Endodermal cell (in vitro differentiated cells): ENCODE measurements at regions not wholly inside any gene's neighbourhood (a gene's known extent, or its start where the extent isn't known, plus 50 kb on each side); places are given as distances from the start of the nearest gene placed in this dataset.

Experiments
- DNase-seq: peaks from one replicate; pipeline ENCODE4 v3.0.0-alpha.2; 2017
- H3K27ac ChIP-seq: 2 replicates; pipeline ENCODE4 v1.5.1; 2013; ENCODE audit warnings: mild to moderate bottlenecking, low read depth, low read length, moderate library complexity
- H3K27me3 ChIP-seq: 2 replicates; pipeline ENCODE4 v1.6.1; 2013; ENCODE audit warnings: mild to moderate bottlenecking, low read length, moderate library complexity; ENCODE audit not compliant: insufficient read depth, control insufficient read depth, poor library complexity, severe bottlenecking
- H3K36me3 ChIP-seq: 2 replicates; pipeline ENCODE4 v1.7.0; 2013; ENCODE audit warnings: mild to moderate bottlenecking, low read length, moderate library complexity; ENCODE audit not compliant: control insufficient read depth, insufficient read depth
- H3K4me1 ChIP-seq: one replicate; pipeline ENCODE4 v1.7.0; 2013; ENCODE audit warnings: low read length; ENCODE audit not compliant: control insufficient read depth, insufficient read depth
- H3K4me3 ChIP-seq: 2 replicates; pipeline ENCODE4 v1.5.1; 2013; ENCODE audit warnings: mild to moderate bottlenecking, low read length, moderate library complexity
- H3K9ac ChIP-seq: 2 replicates; pipeline ENCODE4 v1.6.1; 2013; ENCODE audit warnings: mild to moderate bottlenecking, low read length, moderate library complexity; ENCODE audit not compliant: poor library complexity, severe bottlenecking; ENCODE audit errors: extremely low read depth
- H3K9me3 ChIP-seq: 2 replicates; pipeline ENCODE4 v1.6.1; 2013; ENCODE audit warnings: mild to moderate bottlenecking, low read length, moderate library complexity; ENCODE audit not compliant: control insufficient read depth
- H3K27ac Mint-ChIP-seq: 2 replicates; pipeline ENCODE4 v1.8.0; 2020; ENCODE audit warnings: mixed read lengths
- H3K27me3 Mint-ChIP-seq: 2 replicates; pipeline ENCODE4 v1.8.0; 2021; ENCODE audit warnings: mild to moderate bottlenecking, mixed read lengths; ENCODE audit not compliant: insufficient read depth
- H3K36me3 Mint-ChIP-seq: 2 replicates; pipeline ENCODE4 v1.8.0; 2020; ENCODE audit warnings: low read depth, mixed read lengths
- H3K4me1 Mint-ChIP-seq: 2 replicates; pipeline ENCODE4 v1.8.0; 2020; ENCODE audit warnings: mixed read lengths
- H3K4me3 Mint-ChIP-seq: 2 replicates; pipeline ENCODE4 v1.8.0; 2020; ENCODE audit warnings: mild to moderate bottlenecking, moderate library complexity, mixed read lengths
- H3K9me3 Mint-ChIP-seq: 2 replicates; pipeline ENCODE4 v1.8.0; 2020; ENCODE audit warnings: mild to moderate bottlenecking, mixed read lengths
- WGBS, 2 experiments: methylation state at CpG; one replicate each; pipeline versions ENCODE4 v1.1.5 to v1.1.7; 2013; ENCODE audit warnings: missing lambda C conversion rate in 2 of 2, mixed read lengths in 1 of 2; ENCODE audit not compliant: insufficient coverage in 1 of 2, insufficient read length in 1 of 2; 5-methylcytosine and 5-hydroxymethylcytosine counted together
- TF ChIP-seq, protein P1 (sequence below): fragments of 200-600 bp; sonication (generic); conservative IDR thresholded peaks from 2 replicates; pipeline ENCODE4 v1.5.0; 2021; ENCODE audit warnings: antibody characterized with exemption, mild to moderate bottlenecking

DNA sequence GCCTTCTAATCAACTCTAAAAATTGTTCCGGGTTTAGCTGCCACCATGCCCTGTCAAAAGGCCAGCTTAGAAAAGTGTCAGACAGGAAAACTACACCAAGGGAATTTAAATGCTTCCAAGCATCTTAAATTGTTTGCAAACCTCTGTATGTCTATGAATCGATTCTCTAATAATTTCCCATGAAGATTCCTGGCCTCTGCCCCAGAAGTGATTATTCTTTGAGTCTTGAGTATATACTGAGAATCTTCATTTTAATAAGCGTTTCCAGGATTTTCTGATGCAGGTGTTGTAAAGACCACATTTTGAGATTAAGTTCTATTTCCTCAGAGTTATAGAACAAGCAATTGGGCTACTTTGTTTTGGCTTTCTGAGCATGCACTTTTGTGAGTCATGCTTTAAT is 471.8 kb upstream of the JAG1 start:
- Mint-ChIP-seq H3K9me3 (no peaks in the 10 kb centered on the region), H3K4me1 (peaks cover 17% of the 10 kb centered on the region), H3K27ac (no peak overlapping the region), H3K27me3 (no peaks in the 10 kb centered on the region), H3K36me3 (no peaks in the 10 kb centered on the region), H3K4me3 (no peak overlapping the region)
- no peak for DNase-seq
- Histone ChIP-seq H3K27ac (no peak overlapping the region), H3K9me3 (no peaks in the 10 kb centered on the region), H3K4me3 (no peak overlapping the region), H3K4me1 (no peaks in the 10 kb centered on the region), H3K9ac (no peak overlapping the region), H3K36me3 (no peaks in the 10 kb centered on the region), H3K27me3 (no peaks in the 10 kb centered on the region)
- WGBS, 2 experiments, result 92 to 100% methylated on average over 1 to 3 of the region's 3 CpGs
- TF ChIP-seq, protein P1, sequence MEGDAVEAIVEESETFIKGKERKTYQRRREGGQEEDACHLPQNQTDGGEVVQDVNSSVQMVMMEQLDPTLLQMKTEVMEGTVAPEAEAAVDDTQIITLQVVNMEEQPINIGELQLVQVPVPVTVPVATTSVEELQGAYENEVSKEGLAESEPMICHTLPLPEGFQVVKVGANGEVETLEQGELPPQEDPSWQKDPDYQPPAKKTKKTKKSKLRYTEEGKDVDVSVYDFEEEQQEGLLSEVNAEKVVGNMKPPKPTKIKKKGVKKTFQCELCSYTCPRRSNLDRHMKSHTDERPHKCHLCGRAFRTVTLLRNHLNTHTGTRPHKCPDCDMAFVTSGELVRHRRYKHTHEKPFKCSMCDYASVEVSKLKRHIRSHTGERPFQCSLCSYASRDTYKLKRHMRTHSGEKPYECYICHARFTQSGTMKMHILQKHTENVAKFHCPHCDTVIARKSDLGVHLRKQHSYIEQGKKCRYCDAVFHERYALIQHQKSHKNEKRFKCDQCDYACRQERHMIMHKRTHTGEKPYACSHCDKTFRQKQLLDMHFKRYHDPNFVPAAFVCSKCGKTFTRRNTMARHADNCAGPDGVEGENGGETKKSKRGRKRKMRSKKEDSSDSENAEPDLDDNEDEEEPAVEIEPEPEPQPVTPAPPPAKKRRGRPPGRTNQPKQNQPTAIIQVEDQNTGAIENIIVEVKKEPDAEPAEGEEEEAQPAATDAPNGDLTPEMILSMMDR, result no peak

DNA sequence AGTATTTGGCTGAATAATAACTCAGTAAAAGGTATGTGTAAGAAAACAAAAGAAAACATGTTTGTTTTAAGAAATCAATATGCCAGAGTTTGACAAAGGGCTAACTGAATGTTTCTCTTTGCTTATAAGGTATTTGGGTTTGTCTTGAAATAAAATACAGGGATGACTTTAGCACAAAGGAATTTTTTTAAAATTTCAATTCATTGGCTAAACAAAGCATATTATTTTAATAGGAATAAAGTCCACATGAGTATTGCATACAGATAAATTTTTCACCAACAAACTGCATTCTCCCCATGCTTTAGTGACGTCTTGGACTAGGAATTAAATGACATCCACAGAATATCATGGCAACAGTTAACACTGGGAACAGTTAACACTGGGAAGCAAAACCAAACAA is 480.0 kb upstream of the JAG1 start:
- Histone ChIP-seq H3K9me3 (no peaks in the 10 kb centered on the region), H3K36me3 (no peaks in the 10 kb centered on the region), H3K4me3 (no peak overlapping the region), H3K9ac (no peak overlapping the region), H3K4me1 (no peaks in the 10 kb centered on the region), H3K27ac (no peak overlapping the region), H3K27me3 (no peaks in the 10 kb centered on the region)
- TF ChIP-seq, protein P1, result no peak
- no peak for DNase-seq
- Mint-ChIP-seq H3K9me3 (no peaks in the 10 kb centered on the region), H3K4me1 (no peaks in the 10 kb centered on the region), H3K36me3 (no peaks in the 10 kb centered on the region), H3K4me3 (no peak overlapping the region), H3K27ac (no peak overlapping the region), H3K27me3 (peaks cover 4% of the 10 kb centered on the region)
- 83 to 97% methylated on average over 1 of the region's 1 CpG for WGBS, 2 experiments

- Mint-ChIP-seq H3K4me3 (no peak overlapping the region), H3K4me1 (no peaks in the 10 kb centered on the region), H3K36me3 (no peaks in the 10 kb centered on the region), H3K27me3 (peaks cover 4% of the 10 kb centered on the region), H3K27ac (no peak overlapping the region), H3K9me3 (no peaks in the 10 kb centered on the region)
- H3K9me3 ChIP-seq, result no peaks in the 10 kb centered on the region
- WGBS, 2 experiments, result 89% methylated on average over 1 of the region's 1 CpG; no CpG with 5 or more reads in 1 of the 2 experiments
- H3K36me3 ChIP-seq, result no peaks in the 10 kb centered on the region
- TF ChIP-seq, protein P1, result no peak
- no peak for DNase-seq
- no peaks in the 10 kb centered on the region for H3K27me3 ChIP-seq
- H3K9ac ChIP-seq, result no peak overlapping the region
- no peak overlapping the region for H3K27ac ChIP-seq
- H3K4me3 ChIP-seq, result no peak overlapping the region
- no peaks in the 10 kb centered on the region for H3K4me1 ChIP-seq
Observed at GRCh38 chr20:11155156-11155756, 481.5 kb upstream of the JAG1 start.
